Thyroid gland (tissue), 4 donors: ENCODE measurements at regions not wholly inside any gene's neighbourhood (a gene's known extent, or its start where the extent isn't known, plus 50 kb on each side); places are given as distances from the start of the nearest gene placed in this dataset.

Experiments
- CTCF ChIP-seq, 6 experiments: fragments of 200-600 bp in 3 of 6; fragments of 450-650 bp in 3 of 6; sonication (generic) in 3 of 6; IDR thresholded peaks; one replicate each; pipeline ENCODE4 v1.5.1; 2016 to 2019; ENCODE audit warnings: antibody characterized with exemption in 6 of 6, mild to moderate bottlenecking in 2 of 6, inconsistent platforms in 1 of 6, moderate library complexity in 1 of 6
- POLR2A ChIP-seq, 2 donors: fragments of 450-650 bp; IDR thresholded peaks; one replicate each; pipeline ENCODE4 v1.6.1; 2017; ENCODE audit warnings: antibody characterized with exemption in 2 of 2, mild to moderate bottlenecking in 2 of 2, moderate library complexity in 1 of 2

- TF ChIP-seq POLR2A (IDR thresholded peaks at IDR 0.05) (no peak), CTCF (IDR thresholded peaks at IDR 0.05) (no peak)
Observed at GRCh38 chr13:33561627-33562026, 256.3 kb upstream of the RFC3 start.
